Ovary (tissue), 7 donors: ENCODE measurements at regions not wholly inside any gene's neighbourhood (a gene's known extent, or its start where the extent isn't known, plus 50 kb on each side); places are given as distances from the start of the nearest gene placed in this dataset.

Source experiments
- DNase-seq, 5 donors: peaks; one replicate each; pipeline ENCODE4 v3.0.0-alpha.2; 2019 to 2020
- H3K27ac ChIP-seq, 2 donors: fragments of 200-600 bp; one replicate each; pipeline versions ENCODE4 v1.5.1 to v1.8.0; 2019 to 2022
- H3K27me3 ChIP-seq: fragments of 200-600 bp; one replicate; pipeline ENCODE4 v1.8.0; 2022
- H3K36me3 ChIP-seq: fragments of 200-600 bp; sonication (generic); one replicate; pipeline ENCODE4 v1.5.1; 2019
- H3K4me1 ChIP-seq: one replicate; pipeline ENCODE4 v1.8.1; 2013; ENCODE audit warnings: mild to moderate bottlenecking, moderate library complexity; ENCODE audit not compliant: insufficient read depth
- H3K4me3 ChIP-seq: fragments of 200-600 bp; sonication (generic); one replicate; pipeline ENCODE4 v1.5.1; 2017
- H3K9me3 ChIP-seq, 2 donors: fragments of 200-600 bp in 1 of 2; sonication (generic) in 1 of 2; one replicate each; pipeline versions ENCODE4 v1.5.1 to v1.8.1; 2013 to 2019; ENCODE audit warnings: mild to moderate bottlenecking in 1 of 2, moderate library complexity in 1 of 2
- EP300 ChIP-seq: sonication (generic); formaldehyde crosslinking; IDR thresholded peaks from one replicate; pipeline ENCODE4 v1.6.1; 2017; ENCODE audit warnings: antibody characterized with exemption
- POLR2A ChIP-seq: fragments of 450-650 bp; IDR thresholded peaks from one replicate; pipeline ENCODE4 v1.6.1; 2017; ENCODE audit warnings: antibody characterized with exemption, mild to moderate bottlenecking, moderate library complexity
- WGBS, 3 donors: extraction: QIAGEN DNeasy Blood & Tissue Kit in 1 of 3; methylation state at CpG; one replicate each; pipeline versions ENCODE4 v1.1.5 to v1.1.7; 2013 to 2017; 5-methylcytosine and 5-hydroxymethylcytosine counted together
- intact Hi-C, 4 donors: fragments of 100-400 bp; cut with DNase I; formaldehyde crosslinking; loops; one replicate each; pipeline versions ENCODE4 v1.11.0 to v1.15.1; 2022 to 2023
- TF ChIP-seq, protein P1 (sequence below), 3 donors: fragments of 450-650 bp in 2 of 3; fragments of 200-600 bp in 1 of 3; IDR thresholded peaks; one replicate each; pipeline versions ENCODE4 v1.5.1 to v1.8.0; 2016 to 2022; ENCODE audit warnings: antibody characterized with exemption in 3 of 3, mild to moderate bottlenecking in 1 of 3
- donor health status: DM: no; HTN: no; CAD: no; lungs with moderate emphysema.
- donor health status: DM: no; HTN: no; CAD: no.
- donor health status: Bipolar disorder and iron deficiency.
- donor health status: DM: no; HTN: no; CAD: no.
- donor health status: DM: yes; HTN: yes; CAD: no.

DNA sequence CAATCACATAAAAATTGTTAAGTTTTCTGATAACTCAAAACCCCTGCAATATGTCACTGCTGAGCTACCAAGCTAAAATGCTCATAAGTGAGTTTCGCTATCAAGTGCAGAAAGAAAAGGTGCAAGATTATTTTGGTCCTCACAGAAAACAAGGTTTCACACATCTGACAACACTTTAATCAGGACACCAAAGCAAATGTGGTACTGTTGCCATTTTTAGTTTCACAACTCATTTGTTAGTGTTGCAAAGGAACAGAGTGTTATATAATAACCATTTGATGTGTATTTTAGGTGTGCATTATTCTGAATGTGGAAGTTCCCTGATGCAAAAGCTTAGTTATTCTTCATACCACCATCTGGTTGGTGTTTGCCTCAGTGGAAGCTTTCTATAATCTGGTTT is 956.2 kb downstream of the DSC3 start:
- WGBS, 3 donors = 93 to 100% (median 94%) methylated on average over 1 of the region's 1 CpG
- Histone ChIP-seq H3K27ac (no peak overlapping the region), H3K4me1 (no peaks in the 10 kb centered on the region), H3K4me3 (no peak overlapping the region), H3K9me3 (no peaks in the 10 kb centered on the region), H3K36me3 (no peaks in the 10 kb centered on the region), H3K27me3 (no peaks in the 10 kb centered on the region)
- intact Hi-C loops = no loop called here
- no peak for DNase-seq
- TF ChIP-seq, protein P1, sequence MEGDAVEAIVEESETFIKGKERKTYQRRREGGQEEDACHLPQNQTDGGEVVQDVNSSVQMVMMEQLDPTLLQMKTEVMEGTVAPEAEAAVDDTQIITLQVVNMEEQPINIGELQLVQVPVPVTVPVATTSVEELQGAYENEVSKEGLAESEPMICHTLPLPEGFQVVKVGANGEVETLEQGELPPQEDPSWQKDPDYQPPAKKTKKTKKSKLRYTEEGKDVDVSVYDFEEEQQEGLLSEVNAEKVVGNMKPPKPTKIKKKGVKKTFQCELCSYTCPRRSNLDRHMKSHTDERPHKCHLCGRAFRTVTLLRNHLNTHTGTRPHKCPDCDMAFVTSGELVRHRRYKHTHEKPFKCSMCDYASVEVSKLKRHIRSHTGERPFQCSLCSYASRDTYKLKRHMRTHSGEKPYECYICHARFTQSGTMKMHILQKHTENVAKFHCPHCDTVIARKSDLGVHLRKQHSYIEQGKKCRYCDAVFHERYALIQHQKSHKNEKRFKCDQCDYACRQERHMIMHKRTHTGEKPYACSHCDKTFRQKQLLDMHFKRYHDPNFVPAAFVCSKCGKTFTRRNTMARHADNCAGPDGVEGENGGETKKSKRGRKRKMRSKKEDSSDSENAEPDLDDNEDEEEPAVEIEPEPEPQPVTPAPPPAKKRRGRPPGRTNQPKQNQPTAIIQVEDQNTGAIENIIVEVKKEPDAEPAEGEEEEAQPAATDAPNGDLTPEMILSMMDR (IDR thresholded peaks at IDR 0.05) = no peak
- TF ChIP-seq EP300 (no peak), POLR2A (no peak)

DNA sequence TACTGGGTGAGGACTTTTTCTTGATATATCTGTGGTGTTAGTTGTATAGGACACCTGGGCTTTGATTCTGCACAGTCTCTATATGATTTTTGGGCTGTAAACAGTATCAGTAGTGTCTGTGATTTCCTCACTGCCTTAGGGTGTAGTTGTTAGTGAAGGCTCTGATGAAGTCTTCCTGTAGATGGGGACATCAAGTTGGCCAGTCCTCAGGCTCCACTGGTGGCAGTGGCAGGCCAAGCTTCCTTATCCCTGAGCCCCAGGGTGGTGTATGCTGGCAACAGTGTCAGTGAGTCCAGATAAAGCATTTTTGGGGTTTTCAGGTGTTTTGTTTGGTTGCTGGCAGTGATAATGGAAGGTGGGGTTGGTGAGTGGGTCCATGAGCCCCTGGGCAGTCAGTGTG is 961.4 kb downstream of the DSC3 start:
- no peaks in the 10 kb centered on the region for H3K9me3 ChIP-seq
- no peak overlapping the region for H3K4me3 ChIP-seq
- H3K27me3 ChIP-seq = no peaks in the 10 kb centered on the region
- H3K36me3 ChIP-seq = no peaks in the 10 kb centered on the region
- TF ChIP-seq, protein P1 (IDR thresholded peaks at IDR 0.05) = no peak
- no peak for DNase-seq
- no peaks in the 10 kb centered on the region for H3K4me1 ChIP-seq
- no peak overlapping the region for H3K27ac ChIP-seq
- intact Hi-C loops = no loop called here

DNA sequence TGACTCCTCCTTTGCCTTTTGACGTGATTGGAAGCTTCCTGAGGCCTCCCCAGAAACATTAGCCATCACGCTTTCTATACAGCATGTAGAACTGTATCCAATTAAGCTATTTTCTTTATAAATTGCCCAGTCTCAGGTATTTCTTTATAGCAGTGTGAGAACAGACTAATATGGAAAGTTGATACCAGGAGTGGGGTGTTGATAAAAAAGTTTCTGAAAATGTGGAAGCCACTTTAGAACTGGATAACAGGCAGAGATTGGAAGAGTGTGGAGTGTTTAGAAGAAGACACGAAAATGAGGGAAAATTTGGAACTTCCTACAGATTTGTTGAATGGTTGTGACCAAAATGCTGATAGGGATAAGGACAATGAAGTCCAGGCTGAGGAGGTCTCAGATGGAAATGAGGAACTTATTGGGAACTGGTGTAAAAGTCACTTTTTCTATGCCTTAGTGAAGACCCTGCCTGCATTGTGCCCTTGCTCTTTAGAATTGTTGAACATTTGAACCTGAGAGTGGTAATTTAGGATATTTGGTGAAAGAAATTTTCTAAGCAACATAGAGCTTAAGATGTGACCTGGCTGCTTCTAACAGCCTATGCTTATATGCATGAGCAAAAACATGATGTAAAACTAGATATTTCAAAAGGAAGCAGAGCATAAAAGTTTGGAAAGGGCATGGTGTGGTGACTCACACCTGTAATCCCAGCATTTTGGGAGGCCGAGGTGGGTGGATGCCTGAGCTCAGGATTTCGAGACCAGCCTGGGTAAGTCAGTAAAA is 969.7 kb downstream of the DSC3 start:
- Histone ChIP-seq H3K36me3 (no peaks in the 10 kb centered on the region), H3K27me3 (no peaks in the 10 kb centered on the region), H3K9me3 (no peaks in the 10 kb centered on the region), H3K4me1 (no peaks in the 10 kb centered on the region), H3K27ac (no peak overlapping the region), H3K4me3 (no peak overlapping the region)
- DNase-seq = no peak
- TF ChIP-seq POLR2A (no peak), EP300 (no peak)
- TF ChIP-seq, protein P1 (IDR thresholded peaks at IDR 0.05) = no peak
- WGBS, 3 donors = 61 to 72% (median 65%) methylated on average over 5 of the region's 5 CpGs
- intact Hi-C loops = no loop called here

DNA sequence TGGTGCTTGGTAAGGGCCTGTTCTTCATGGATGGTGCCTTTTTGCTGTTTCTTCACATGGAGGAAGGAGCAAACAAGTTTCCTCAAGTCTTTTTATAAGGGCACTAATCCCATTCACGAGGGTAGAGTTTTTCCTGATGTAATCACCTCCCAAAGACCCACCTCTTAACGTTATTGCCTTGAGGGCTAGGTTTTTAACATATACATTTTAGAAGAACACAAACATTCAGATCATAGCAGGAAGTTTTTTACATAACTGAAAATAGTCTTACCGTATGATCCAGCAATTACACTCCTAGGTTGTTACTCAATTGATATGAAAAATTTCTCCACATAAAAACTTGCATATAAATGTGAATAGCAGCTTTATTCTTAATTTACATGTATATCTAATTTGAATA is 976.3 kb downstream of the DSC3 start:
- intact Hi-C loops = no loop called here
- WGBS, 3 donors = 47 to 64% (median 50%) methylated on average over 3 of the region's 3 CpGs
- TF ChIP-seq EP300 (no peak), POLR2A (no peak)
- TF ChIP-seq, protein P1 (IDR thresholded peaks at IDR 0.05) = no peak
- no peak overlapping the region for H3K4me3 ChIP-seq
- DNase-seq = no peak
- H3K27me3 ChIP-seq = no peaks in the 10 kb centered on the region
- no peaks in the 10 kb centered on the region for H3K4me1 ChIP-seq
- H3K27ac ChIP-seq = no peak overlapping the region
- no peaks in the 10 kb centered on the region for H3K36me3 ChIP-seq
- H3K9me3 ChIP-seq = no peaks in the 10 kb centered on the region
